Mesendoderm (in vitro differentiated cells): ENCODE measurements at regions not wholly inside any gene's neighbourhood (a gene's known extent, or its start where the extent isn't known, plus 50 kb on each side); places are given as distances from the start of the nearest gene placed in this dataset.

Source experiments
- DNase-seq: peaks from one replicate; pipeline ENCODE4 v3.0.0; 2013
- H2AK5ac ChIP-seq: 2 replicates; pipeline ENCODE4 v1.6.1; 2013; ENCODE audit warnings: low read length, inconsistent platforms
- H2BK120ac ChIP-seq: 2 replicates; pipeline ENCODE4 v1.6.1; 2013; ENCODE audit warnings: low read depth, mild to moderate bottlenecking, low read length, moderate library complexity, mixed read lengths
- H2BK15ac ChIP-seq: replicated peaks from 2 replicates; pipeline ENCODE4 v1.6.1; 2013; ENCODE audit warnings: low read depth, mild to moderate bottlenecking, moderate library complexity
- H2BK5ac ChIP-seq: 2 replicates; pipeline ENCODE4 v1.6.1; 2013; ENCODE audit warnings: low read length, inconsistent platforms
- H3K18ac ChIP-seq: 2 replicates; pipeline ENCODE4 v1.6.1; 2013; ENCODE audit warnings: mild to moderate bottlenecking, low read length, mixed read lengths
- H3K23ac ChIP-seq: one replicate; pipeline ENCODE4 v1.6.1; 2013; ENCODE audit warnings: low read length
- H3K27ac ChIP-seq: 2 replicates; pipeline ENCODE4 v1.5.1; 2013; ENCODE audit warnings: low read depth, mild to moderate bottlenecking, inconsistent platforms, low read length, moderate library complexity
- H3K27me3 ChIP-seq: 2 replicates; pipeline ENCODE4 v1.6.1; 2013; ENCODE audit warnings: low read length, control low read depth, mild to moderate bottlenecking, inconsistent platforms; ENCODE audit not compliant: insufficient read depth, poor library complexity
- H3K36me3 ChIP-seq: 2 replicates; pipeline ENCODE4 v1.6.1; 2013; ENCODE audit warnings: low read length, inconsistent platforms; ENCODE audit not compliant: control insufficient read depth, insufficient read depth
- H3K4ac ChIP-seq: one replicate; pipeline ENCODE4 v1.6.1; 2013; ENCODE audit warnings: low read depth, mild to moderate bottlenecking, low read length, moderate library complexity
- H3K4me1 ChIP-seq: 2 replicates; pipeline ENCODE4 v1.6.1; 2013; ENCODE audit warnings: low read depth, low read length, inconsistent platforms; ENCODE audit not compliant: control insufficient read depth
- H3K4me2 ChIP-seq: 2 replicates; pipeline ENCODE4 v1.6.1; 2013; ENCODE audit warnings: low read length
- H3K4me3 ChIP-seq: 2 replicates; pipeline ENCODE4 v1.5.1; 2013; ENCODE audit warnings: mild to moderate bottlenecking, low read length
- H3K56ac ChIP-seq: one replicate; pipeline ENCODE4 v1.6.1; 2013; ENCODE audit warnings: low read length
- H3K79me1 ChIP-seq: 2 replicates; pipeline ENCODE4 v1.6.1; 2013; ENCODE audit warnings: low read length, inconsistent platforms
- H3K79me2 ChIP-seq: 2 replicates; pipeline ENCODE4 v1.6.1; 2013; ENCODE audit warnings: mild to moderate bottlenecking, low read length; ENCODE audit not compliant: control insufficient read depth, insufficient read depth
- H3K9ac ChIP-seq: 2 replicates; pipeline ENCODE4 v1.6.1; 2013; ENCODE audit warnings: low read length, inconsistent platforms
- H4K5ac ChIP-seq: one replicate; pipeline ENCODE4 v1.6.1; 2013; ENCODE audit warnings: low read length
- H4K8ac ChIP-seq: one replicate; pipeline ENCODE4 v1.6.1; 2013; ENCODE audit warnings: low read depth, mild to moderate bottlenecking, control low read depth, low read length, moderate library complexity
- WGBS: extraction: QIAGEN DNeasy Blood & Tissue Kit; methylation state at CpG from one replicate; pipeline ENCODE4 v1.1.7; 2013; ENCODE audit warnings: low lambda C conversion rate, missing lambda C conversion rate; ENCODE audit not compliant: insufficient coverage; ENCODE audit errors: extremely low coverage; 5-methylcytosine and 5-hydroxymethylcytosine counted together

DNA sequence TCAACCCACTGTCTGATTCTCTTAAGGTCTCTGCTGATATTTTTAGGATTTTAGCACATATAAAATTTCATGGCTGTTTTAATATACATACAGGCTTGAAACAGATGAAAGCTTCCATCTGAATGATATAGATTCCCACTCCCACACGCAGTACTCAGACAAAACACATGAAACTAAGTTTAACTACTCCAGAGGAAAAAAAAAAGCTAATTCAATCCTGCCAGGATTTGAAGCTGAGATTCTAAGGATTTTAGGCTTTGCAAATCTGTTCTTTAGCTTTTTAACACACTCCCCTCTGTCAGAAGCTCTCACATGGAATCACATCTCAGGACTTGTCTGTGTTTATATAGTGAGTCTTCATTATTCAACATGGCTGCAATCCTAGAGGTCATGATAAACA, 217.3 kb downstream of the BCAT1 start:
- no peaks in the 10 kb centered on the region for H3K79me2 ChIP-seq

GRCh38 chr12:24730489-24730896, 218.4 kb downstream of the BCAT1 start:
- H3K27ac ChIP-seq: no peak overlapping the region
- no peak overlapping the region for H2BK15ac ChIP-seq
- no peak overlapping the region for H3K4ac ChIP-seq
- no peak overlapping the region for H3K23ac ChIP-seq
- H3K4me3 ChIP-seq: no peak overlapping the region
- H2AK5ac ChIP-seq: no peak overlapping the region
- H3K79me1 ChIP-seq: no peaks in the 10 kb centered on the region
- WGBS: no CpG with 5 or more reads among the region's 1 CpG
- H2BK5ac ChIP-seq: no peak overlapping the region
- DNase-seq: no peak
- no peak overlapping the region for H4K8ac ChIP-seq
- H3K27me3 ChIP-seq: no peaks in the 10 kb centered on the region
- no peak overlapping the region for H3K9ac ChIP-seq
- no peak overlapping the region for H3K56ac ChIP-seq
- H4K5ac ChIP-seq: no peak overlapping the region
- no peak overlapping the region for H2BK120ac ChIP-seq
- no peaks in the 10 kb centered on the region for H3K79me2 ChIP-seq
- no peak overlapping the region for H3K4me2 ChIP-seq
- no peaks in the 10 kb centered on the region for H3K36me3 ChIP-seq
- no peaks in the 10 kb centered on the region for H3K4me1 ChIP-seq
- no peak overlapping the region for H3K18ac ChIP-seq

More for the DNA sequence above, 217.3 kb downstream of the BCAT1 start:
- no peak overlapping the region for H3K9ac ChIP-seq
- no peaks in the 10 kb centered on the region for H3K27me3 ChIP-seq
- H3K4me1 ChIP-seq: no peaks in the 10 kb centered on the region
- H4K8ac ChIP-seq: no peak overlapping the region
- no peak overlapping the region for H3K23ac ChIP-seq
- whole genome bisulfite sequencing: no CpG with 5 or more reads among the region's 1 CpG
- H2AK5ac ChIP-seq: no peak overlapping the region
- no peaks in the 10 kb centered on the region for H3K36me3 ChIP-seq
- no peak overlapping the region for H2BK5ac ChIP-seq
- DNase-seq: no peak
- H4K5ac ChIP-seq: no peak overlapping the region
- no peak overlapping the region for H2BK15ac ChIP-seq
- no peak overlapping the region for H3K4me2 ChIP-seq
- H3K18ac ChIP-seq: no peak overlapping the region
- no peak overlapping the region for H3K4me3 ChIP-seq
- no peaks in the 10 kb centered on the region for H3K79me1 ChIP-seq
- no peak overlapping the region for H3K56ac ChIP-seq
- H3K4ac ChIP-seq: no peak overlapping the region
- H2BK120ac ChIP-seq: no peak overlapping the region
- no peak overlapping the region for H3K27ac ChIP-seq

GRCh38 chr12:24728826-24729225, 220.1 kb downstream of the BCAT1 start:
- no CpG with 5 or more reads among the region's 3 CpGs for WGBS
- no peak overlapping the region for H3K4ac ChIP-seq
- no peak for DNase-seq
- no peak overlapping the region for H3K9ac ChIP-seq
- no peaks in the 10 kb centered on the region for H3K79me1 ChIP-seq
- H3K18ac ChIP-seq: no peak overlapping the region
- H2BK120ac ChIP-seq: no peak overlapping the region
- H3K36me3 ChIP-seq: no peaks in the 10 kb centered on the region
- H3K23ac ChIP-seq: no peak overlapping the region
- no peak overlapping the region for H2AK5ac ChIP-seq
- no peaks in the 10 kb centered on the region for H3K27me3 ChIP-seq
- H3K4me1 ChIP-seq: no peaks in the 10 kb centered on the region
- no peak overlapping the region for H3K4me2 ChIP-seq
- H2BK5ac ChIP-seq: no peak overlapping the region
- H2BK15ac ChIP-seq: no peak overlapping the region
- H3K4me3 ChIP-seq: no peak overlapping the region
- H4K5ac ChIP-seq: no peak overlapping the region
- H4K8ac ChIP-seq: no peak overlapping the region
- no peak overlapping the region for H3K56ac ChIP-seq
- H3K79me2 ChIP-seq: no peaks in the 10 kb centered on the region
- H3K27ac ChIP-seq: no peak overlapping the region

DNA sequence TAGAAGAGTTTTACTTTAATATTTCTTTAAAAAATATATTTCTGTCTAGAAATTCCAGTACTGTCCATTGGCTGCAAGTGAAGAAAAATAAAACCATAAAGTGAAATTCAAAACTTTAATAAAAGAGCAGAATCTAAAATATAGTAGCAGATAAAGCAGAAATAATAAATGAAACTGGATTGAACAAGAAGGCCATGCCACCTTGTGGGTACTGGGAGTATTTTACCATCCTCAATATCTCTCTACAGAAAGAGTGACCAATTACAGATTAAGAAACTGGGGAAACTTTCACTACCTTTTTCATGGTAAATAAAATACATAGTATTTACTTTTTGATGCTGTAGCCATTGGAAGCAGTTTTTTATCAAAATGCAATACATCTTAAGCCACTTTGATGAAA, 220.5 kb downstream of the BCAT1 start:
- Histone ChIP-seq H3K79me1 (no peaks in the 10 kb centered on the region), H4K5ac (no peak overlapping the region), H3K56ac (no peak overlapping the region), H4K8ac (no peak overlapping the region), H3K23ac (no peak overlapping the region), H3K79me2 (no peaks in the 10 kb centered on the region), H3K4ac (no peak overlapping the region), H3K18ac (no peak overlapping the region), H3K36me3 (no peaks in the 10 kb centered on the region), H3K4me3 (no peak overlapping the region), H2BK5ac (no peak overlapping the region), H3K4me1 (no peaks in the 10 kb centered on the region), H3K27me3 (no peaks in the 10 kb centered on the region), H3K27ac (no peak overlapping the region), H3K9ac (no peak overlapping the region), H3K4me2 (no peak overlapping the region), H2AK5ac (no peak overlapping the region), H2BK120ac (no peak overlapping the region), H2BK15ac (no peak overlapping the region)
- peak; percentile 26 for DNase-seq

GRCh38 chr12:24725616-24726015, 223.3 kb downstream of the BCAT1 start:
- DNase-seq: no peak
- no peak overlapping the region for H3K27ac ChIP-seq
- H4K5ac ChIP-seq: no peak overlapping the region
- no peak overlapping the region for H4K8ac ChIP-seq
- H2BK120ac ChIP-seq: no peak overlapping the region
- no CpG with 5 or more reads among the region's 1 CpG for WGBS
- no peaks in the 10 kb centered on the region for H3K27me3 ChIP-seq
- H2BK5ac ChIP-seq: no peak overlapping the region
- no peaks in the 10 kb centered on the region for H3K36me3 ChIP-seq
- H3K4me2 ChIP-seq: no peak overlapping the region
- H3K4ac ChIP-seq: no peak overlapping the region
- H3K9ac ChIP-seq: no peak overlapping the region
- no peak overlapping the region for H2AK5ac ChIP-seq
- H3K4me1 ChIP-seq: no peaks in the 10 kb centered on the region
- no peak overlapping the region for H3K23ac ChIP-seq
- H3K4me3 ChIP-seq: no peak overlapping the region
- H3K18ac ChIP-seq: no peak overlapping the region
- no peaks in the 10 kb centered on the region for H3K79me1 ChIP-seq
- no peak overlapping the region for H3K56ac ChIP-seq
- H3K79me2 ChIP-seq: no peaks in the 10 kb centered on the region
- H2BK15ac ChIP-seq: no peak overlapping the region

DNA sequence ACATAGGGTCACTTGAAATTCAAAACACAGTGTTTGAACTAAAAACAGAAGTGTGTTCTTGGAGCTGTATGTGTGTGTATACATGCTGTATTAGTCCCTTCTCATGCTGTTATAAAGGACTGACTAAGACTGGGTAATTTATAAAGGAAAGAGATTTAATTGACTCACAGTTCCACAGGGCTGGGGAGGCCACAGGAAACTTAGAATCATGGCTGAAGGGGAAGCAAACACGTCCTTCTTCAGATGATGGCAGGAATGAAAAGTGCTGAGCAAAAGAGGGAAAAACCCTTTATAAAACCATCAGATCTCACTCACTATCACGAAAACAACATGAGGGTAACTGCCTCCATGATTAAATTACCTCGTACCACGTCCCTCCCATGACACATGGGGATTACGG, 224.1 kb downstream of the BCAT1 start:
- Histone ChIP-seq H3K23ac (no peak overlapping the region), H3K4me3 (no peak overlapping the region), H3K36me3 (no peaks in the 10 kb centered on the region), H3K56ac (no peak overlapping the region), H4K5ac (no peak overlapping the region), H2BK120ac (no peak overlapping the region), H3K4me2 (no peak overlapping the region), H3K9ac (no peak overlapping the region), H3K79me1 (no peaks in the 10 kb centered on the region), H3K4me1 (no peaks in the 10 kb centered on the region), H3K27me3 (no peaks in the 10 kb centered on the region), H3K27ac (no peak overlapping the region), H3K18ac (no peak overlapping the region), H3K4ac (no peak overlapping the region), H3K79me2 (no peaks in the 10 kb centered on the region), H2BK15ac (no peak overlapping the region), H2AK5ac (no peak overlapping the region), H4K8ac (no peak overlapping the region), H2BK5ac (no peak overlapping the region)
- DNase-seq: no peak
- no CpG with 5 or more reads among the region's 5 CpGs for WGBS
